Body of pancreas (tissue), 4 donors: ENCODE measurements at regions not wholly inside any gene's neighbourhood (a gene's known extent, or its start where the extent isn't known, plus 50 kb on each side); places are given as distances from the start of the nearest gene placed in this dataset.

Experiments
- POLR2A ChIP-seq, 3 donors: fragments of 450-650 bp; IDR thresholded peaks; one replicate each; pipeline ENCODE4 v1.6.1; 2016; ENCODE audit warnings: antibody characterized with exemption in 3 of 3, mild to moderate bottlenecking in 2 of 3
- TF ChIP-seq, protein P1 (sequence below), 7 experiments: fragments of 450-650 bp in 4 of 7; fragments of 200-600 bp in 3 of 7; sonication (generic) in 3 of 7; IDR thresholded peaks; one replicate each; pipeline ENCODE4 v1.5.1; 2016 to 2019; ENCODE audit warnings: antibody characterized with exemption in 7 of 7

DNA sequence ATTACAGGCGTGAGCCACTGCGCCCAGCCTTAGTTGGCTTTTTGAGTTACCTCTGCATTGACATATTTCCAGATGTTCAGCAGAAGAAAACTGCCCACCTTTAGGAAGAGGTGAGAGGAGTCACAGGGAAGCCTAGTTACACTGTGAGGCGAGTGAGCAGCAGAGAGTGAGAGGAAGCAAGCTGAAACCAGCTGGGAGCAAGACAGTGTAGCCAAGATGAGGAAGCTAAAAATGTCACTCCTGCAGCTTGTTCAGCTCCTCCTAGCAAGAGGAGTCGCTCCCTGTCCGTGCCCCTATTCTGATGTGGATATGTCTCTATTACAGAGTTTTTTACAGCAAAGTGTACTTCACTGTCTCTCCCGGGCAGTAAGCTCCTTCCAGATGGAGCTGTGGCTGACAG is 127.6 kb downstream of the GXYLT1 start:
- TF ChIP-seq, protein P1, sequence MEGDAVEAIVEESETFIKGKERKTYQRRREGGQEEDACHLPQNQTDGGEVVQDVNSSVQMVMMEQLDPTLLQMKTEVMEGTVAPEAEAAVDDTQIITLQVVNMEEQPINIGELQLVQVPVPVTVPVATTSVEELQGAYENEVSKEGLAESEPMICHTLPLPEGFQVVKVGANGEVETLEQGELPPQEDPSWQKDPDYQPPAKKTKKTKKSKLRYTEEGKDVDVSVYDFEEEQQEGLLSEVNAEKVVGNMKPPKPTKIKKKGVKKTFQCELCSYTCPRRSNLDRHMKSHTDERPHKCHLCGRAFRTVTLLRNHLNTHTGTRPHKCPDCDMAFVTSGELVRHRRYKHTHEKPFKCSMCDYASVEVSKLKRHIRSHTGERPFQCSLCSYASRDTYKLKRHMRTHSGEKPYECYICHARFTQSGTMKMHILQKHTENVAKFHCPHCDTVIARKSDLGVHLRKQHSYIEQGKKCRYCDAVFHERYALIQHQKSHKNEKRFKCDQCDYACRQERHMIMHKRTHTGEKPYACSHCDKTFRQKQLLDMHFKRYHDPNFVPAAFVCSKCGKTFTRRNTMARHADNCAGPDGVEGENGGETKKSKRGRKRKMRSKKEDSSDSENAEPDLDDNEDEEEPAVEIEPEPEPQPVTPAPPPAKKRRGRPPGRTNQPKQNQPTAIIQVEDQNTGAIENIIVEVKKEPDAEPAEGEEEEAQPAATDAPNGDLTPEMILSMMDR (IDR thresholded peaks at IDR 0.05), result no peak
- TF ChIP-seq POLR2A (IDR thresholded peaks at IDR 0.05), result no peak
